SU-DHL-6 (cell line): ENCODE measurements at regions not wholly inside any gene's neighbourhood (a gene's known extent, or its start where the extent isn't known, plus 50 kb on each side); places are given as distances from the start of the nearest gene placed in this dataset.
A peak's percentile ranks its signal among the peaks of the same experiment; 100 is the strongest.
"Not testable (repeated sequence)": the region's sequence is repeated elsewhere in the genome, so short reads cannot be mapped to it uniquely, and the experiment has no call there.

ENCODE experiments used
- CTCF ChIP-seq: fragments of 200-600 bp; sonication (generic); IDR thresholded peaks from one replicate; pipeline ENCODE4 v1.5.1; 2017; ENCODE audit warnings: antibody characterized with exemption, mild to moderate bottlenecking, low read length, moderate library complexity; ENCODE audit not compliant: insufficient read depth, poor library complexity, severe bottlenecking
- EZH2phosphoT487 ChIP-seq: fragments of 200-600 bp; sonication (generic), shearing (Covaris generic); conservative IDR thresholded peaks from 2 replicates; pipeline ENCODE4 v1.6.1; 2018; ENCODE audit warnings: mild to moderate bottlenecking, antibody characterized with exemption, low read length, moderate library complexity, mixed read lengths

- TF ChIP-seq CTCF, result peak; percentile 36
- TF ChIP-seq EZH2phosphoT487, result not testable (repeated sequence)
Measured at GRCh38 chr15:77900331-77900963, 177.1 kb downstream of the TBC1D2B start.
